OCI-LY7 (cell line): ENCODE measurements at regions not wholly inside any gene's neighbourhood (a gene's known extent, or its start where the extent isn't known, plus 50 kb on each side); places are given as distances from the start of the nearest gene placed in this dataset.

ENCODE experiments used
- BruUV-seq: library from RNA; stranded (reverse); fragments of 400-500 nt; replicated peaks from 2 replicates; lab custom pipeline; 2021; lab: Mats Ljungman, UMichigan
- CTCF ChIA-PET: fragments of 300-600 bp; sonication (Branson Sonifier 250); formaldehyde crosslinking; loops from one replicate; lab custom pipeline; 2022; ENCODE audit warnings: antibody characterized with exemption; ENCODE audit not compliant: unreplicated experiment; lab: Charles Lee
- POLR2A ChIA-PET: fragments of 300-600 bp; sonication (Branson Sonifier 250); formaldehyde crosslinking; loops from one replicate; lab custom pipeline; 2022; ENCODE audit warnings: antibody characterized with exemption; lab: Charles Lee
- DNase-seq: peaks from one replicate; pipeline ENCODE4 v3.0.0-alpha.2; 2015; ENCODE audit warnings: low spot score
- H2AFZ ChIP-seq: fragments of 200-600 bp; sonication (generic), shearing (Covaris generic); 2 replicates; pipeline ENCODE4 v1.6.1; 2014; ENCODE audit warnings: mild to moderate bottlenecking, antibody characterized with exemption, low read length, moderate library complexity
- H3K27ac ChIP-seq: fragments of 200-600 bp; sonication (generic); 2 replicates; pipeline ENCODE4 v1.5.1; 2014; ENCODE audit warnings: mixed run types, low read depth, mild to moderate bottlenecking, moderate library complexity, low read length, inconsistent platforms; ENCODE audit not compliant: poor library complexity, severe bottlenecking
- H3K36me3 ChIP-seq: fragments of 200-600 bp; sonication (generic); 2 replicates; pipeline ENCODE4 v1.6.1; 2014; ENCODE audit warnings: mild to moderate bottlenecking, antibody characterized with exemption, low read length, moderate library complexity, mixed read lengths; ENCODE audit not compliant: insufficient read depth
- H3K4me1 ChIP-seq: fragments of 200-600 bp; sonication (generic); 2 replicates; pipeline ENCODE4 v1.5.1; 2014; ENCODE audit warnings: mild to moderate bottlenecking, low read length; ENCODE audit not compliant: insufficient read depth, poor library complexity, severe bottlenecking
- H3K4me2 ChIP-seq: fragments of 200-600 bp; sonication (generic); 2 replicates; pipeline ENCODE4 v1.6.1; 2014; ENCODE audit warnings: mild to moderate bottlenecking, low read length
- H3K4me3 ChIP-seq: fragments of 200-600 bp; sonication (generic); 2 replicates; pipeline ENCODE4 v1.5.1; 2014; ENCODE audit warnings: mild to moderate bottlenecking, low read depth, low read length; ENCODE audit not compliant: poor library complexity, severe bottlenecking
- H3K79me2 ChIP-seq: fragments of 200-600 bp; sonication (generic); 2 replicates; pipeline ENCODE4 v1.6.1; 2016; ENCODE audit warnings: low read depth, mild to moderate bottlenecking, low read length, moderate library complexity, mixed read lengths; ENCODE audit not compliant: insufficient read depth
- H3K9me2 ChIP-seq: fragments of 200-600 bp; sonication (generic); 2 replicates; pipeline ENCODE4 v1.6.1; 2016; ENCODE audit warnings: mild to moderate bottlenecking, low read length, mixed read lengths; ENCODE audit not compliant: insufficient read depth
- H3K9me3 ChIP-seq: fragments of 200-600 bp; sonication (generic); 2 replicates; pipeline ENCODE4 v1.6.1; 2014; ENCODE audit warnings: mild to moderate bottlenecking, mixed run types, low read length, mixed read lengths
- H4K20me1 ChIP-seq: fragments of 200-600 bp; sonication (generic); 2 replicates; pipeline ENCODE4 v1.6.1; 2014; ENCODE audit warnings: mild to moderate bottlenecking, antibody characterized with exemption, low read length, moderate library complexity, mixed read lengths; ENCODE audit not compliant: insufficient read depth
- EZH2phosphoT487 ChIP-seq: fragments of 200-600 bp; sonication (generic); IDR thresholded peaks from 2 replicates; pipeline ENCODE4 v1.6.1; 2018; ENCODE audit warnings: low read depth, borderline replicate concordance, mild to moderate bottlenecking, mixed run types, antibody characterized with exemption, low read length, moderate library complexity, mixed read lengths
- intact Hi-C: fragments of 100-400 bp; cut with micrococcal nuclease; formaldehyde crosslinking; loops from one replicate; pipeline ENCODE4 v1.10.0; 2022; ENCODE audit not compliant: unreplicated experiment
- TF ChIP-seq, protein P1 (sequence below): fragments of 200-600 bp; sonication (generic); conservative IDR thresholded peaks from 2 replicates; pipeline ENCODE4 v1.5.1; 2014; ENCODE audit warnings: mild to moderate bottlenecking, antibody characterized with exemption, low read length, moderate library complexity, mixed read lengths

DNA sequence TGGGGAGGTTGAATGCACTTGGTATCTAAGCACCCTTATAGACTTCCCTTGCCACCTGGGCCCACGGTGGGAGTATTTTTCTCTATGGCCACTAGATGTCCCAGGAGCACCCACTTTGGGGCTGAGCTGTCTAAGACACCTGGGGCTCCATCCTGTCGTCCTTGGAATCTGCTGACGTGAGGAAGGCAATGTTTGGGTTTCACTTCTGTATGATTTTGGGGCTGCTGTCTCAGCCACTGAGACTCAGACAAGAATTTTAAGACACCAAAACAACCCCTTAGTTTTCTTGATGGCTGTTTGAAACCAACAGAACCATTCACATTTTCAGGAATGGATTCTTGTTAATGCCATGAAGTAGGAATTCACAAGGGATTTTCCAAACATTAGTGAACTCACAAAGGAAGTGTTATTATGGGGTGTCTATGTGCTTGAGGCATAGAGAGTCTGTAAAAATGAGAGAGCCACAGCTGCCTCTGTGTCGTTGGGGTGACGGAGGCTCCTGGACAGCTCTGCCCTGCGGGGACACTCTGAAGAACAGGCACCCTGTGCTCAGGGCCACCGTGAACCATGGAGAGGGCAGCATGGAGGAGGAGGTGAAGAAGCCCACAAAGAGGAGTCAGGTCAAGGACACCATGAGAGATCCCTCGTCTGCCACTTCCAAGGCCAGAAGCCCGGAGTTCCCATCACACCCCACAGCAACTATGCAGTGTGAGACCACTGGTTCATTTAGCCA lies 106.8 kb upstream of the SPATA13 start:
- intact Hi-C loops: loop anchor here (1.0 to 2.0 kb wide), 4 partner anchors 33 to 175 kb away; partner anchors contain the start of gene SPATA13
- DNase-seq: peak; percentile 78
- Histone ChIP-seq H4K20me1 (no peaks in the 10 kb centered on the region), H3K4me1 (peaks cover 3% of the 10 kb centered on the region), H3K4me2 (no peak overlapping the region), H3K79me2 (no peaks in the 10 kb centered on the region; the same call in 1 of the 2 replicates), H3K36me3 (no peaks in the 10 kb centered on the region), H3K9me2 (no peaks in the 10 kb centered on the region), H2AFZ (no peak overlapping the region), H3K4me3 (no peak overlapping the region), H3K27ac (no peak overlapping the region), H3K9me3 (no peaks in the 10 kb centered on the region)
- no TSS peak for BruUV-seq
- TF ChIP-seq, protein P1, sequence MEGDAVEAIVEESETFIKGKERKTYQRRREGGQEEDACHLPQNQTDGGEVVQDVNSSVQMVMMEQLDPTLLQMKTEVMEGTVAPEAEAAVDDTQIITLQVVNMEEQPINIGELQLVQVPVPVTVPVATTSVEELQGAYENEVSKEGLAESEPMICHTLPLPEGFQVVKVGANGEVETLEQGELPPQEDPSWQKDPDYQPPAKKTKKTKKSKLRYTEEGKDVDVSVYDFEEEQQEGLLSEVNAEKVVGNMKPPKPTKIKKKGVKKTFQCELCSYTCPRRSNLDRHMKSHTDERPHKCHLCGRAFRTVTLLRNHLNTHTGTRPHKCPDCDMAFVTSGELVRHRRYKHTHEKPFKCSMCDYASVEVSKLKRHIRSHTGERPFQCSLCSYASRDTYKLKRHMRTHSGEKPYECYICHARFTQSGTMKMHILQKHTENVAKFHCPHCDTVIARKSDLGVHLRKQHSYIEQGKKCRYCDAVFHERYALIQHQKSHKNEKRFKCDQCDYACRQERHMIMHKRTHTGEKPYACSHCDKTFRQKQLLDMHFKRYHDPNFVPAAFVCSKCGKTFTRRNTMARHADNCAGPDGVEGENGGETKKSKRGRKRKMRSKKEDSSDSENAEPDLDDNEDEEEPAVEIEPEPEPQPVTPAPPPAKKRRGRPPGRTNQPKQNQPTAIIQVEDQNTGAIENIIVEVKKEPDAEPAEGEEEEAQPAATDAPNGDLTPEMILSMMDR: peak; percentile 91
- no peak for TF ChIP-seq EZH2phosphoT487
- ChIA-PET CTCF (interaction anchor here (1.0 to 1.2 kb wide), 2 partner anchors 164 to 182 kb away, joined by 3 read pairs; no protein-coding TSS in a partner anchor), POLR2A (interaction anchor here (0.9 kb wide), 1 partner anchor 164 kb away, joined by 3 read pairs; no protein-coding TSS in a partner anchor)

DNA sequence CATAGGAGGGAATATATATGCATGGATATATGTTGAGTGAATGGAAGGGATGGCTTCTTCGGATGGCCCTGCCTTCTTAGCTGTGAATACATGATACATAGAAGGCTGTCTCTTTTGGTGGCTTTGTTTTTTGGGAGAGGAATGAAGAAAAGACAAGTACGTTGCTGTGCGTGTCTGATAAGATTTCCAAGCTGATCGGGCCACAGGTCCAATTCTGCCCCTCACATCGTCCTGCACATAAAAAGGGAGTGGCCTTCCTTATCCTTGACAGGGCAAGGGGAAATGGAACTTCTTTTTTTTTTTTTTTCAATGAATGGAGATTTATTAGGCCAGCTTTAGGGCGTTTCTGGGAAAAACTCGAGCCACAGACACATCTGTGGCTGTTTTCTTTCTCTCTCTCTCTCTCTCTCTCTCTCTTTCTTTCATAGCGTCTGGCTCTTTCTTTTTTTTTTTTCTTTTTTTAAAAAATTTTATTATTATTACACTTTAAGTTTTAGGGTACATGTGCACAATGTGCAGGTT lies 103.8 kb upstream of the SPATA13 start:
- intact Hi-C loops: no loop called here

More for the DNA sequence above, 103.8 kb upstream of the SPATA13 start:
- ChIA-PET CTCF (no interaction called here), POLR2A (interaction anchor here (0.7 kb wide), 1 partner anchor 140 kb away, joined by 3 read pairs; no protein-coding TSS in a partner anchor)
- Histone ChIP-seq H3K9me2 (no peaks in the 10 kb centered on the region), H3K79me2 (no peaks in the 10 kb centered on the region), H3K9me3 (no peaks in the 10 kb centered on the region), H3K36me3 (no peaks in the 10 kb centered on the region), H3K4me2 (no peak overlapping the region), H3K4me1 (peaks cover 7% of the 10 kb centered on the region), H4K20me1 (no peaks in the 10 kb centered on the region), H3K27ac (no peak overlapping the region), H2AFZ (no peak overlapping the region), H3K4me3 (no peak overlapping the region)
- no peak for TF ChIP-seq EZH2phosphoT487
- TF ChIP-seq, protein P1: no peak
- no peak for DNase-seq
- no TSS peak for BruUV-seq
